ENCODE measurements at regions not wholly inside any gene's neighbourhood (a gene's known extent, or its start where the extent isn't known, plus 50 kb on each side); places are given as distances from the start of the nearest gene placed in this dataset.
"Not testable (repeated sequence)": the region's sequence is repeated elsewhere in the genome, so short reads cannot be mapped to it uniquely, and the experiment has no call there.

- DNase-seq = not testable (repeated sequence)
Observed at GRCh38 chr1:185460723-185461122, 143.7 kb upstream of the IVNS1ABP start.

- no peak for DNase-seq
Observed at GRCh38 chr1:185459141-185459540, 142.1 kb upstream of the IVNS1ABP start.

- DNase-seq = no peak
Observed at GRCh38 chr1:185458670-185459069, 141.6 kb upstream of the IVNS1ABP start.

- no peak for DNase-seq
Observed at GRCh38 chr1:185453496-185454192, 136.6 kb upstream of the IVNS1ABP start.

- no peak for DNase-seq
Observed at GRCh38 chr1:185450917-185451316, 133.9 kb upstream of the IVNS1ABP start.

- DNase-seq = no peak
Observed at GRCh38 chr1:185450060-185450788, 133.2 kb upstream of the IVNS1ABP start.

- no peak for DNase-seq
Observed at GRCh38 chr1:185449378-185450059, 132.5 kb upstream of the IVNS1ABP start.

- DNase-seq = no peak
Observed at GRCh38 chr1:185448591-185449186, 131.6 kb upstream of the IVNS1ABP start.

- no peak for DNase-seq
Observed at GRCh38 chr1:185446131-185446530, 129.1 kb upstream of the IVNS1ABP start.

- DNase-seq = no peak
Observed at GRCh38 chr1:185445594-185445993, 128.6 kb upstream of the IVNS1ABP start.

GRCh38 chr1:185444676-185445075 is 127.6 kb upstream of the IVNS1ABP start:
- no peak for DNase-seq

GRCh38 chr1:185442050-185442449 is 125.0 kb upstream of the IVNS1ABP start:
- no peak for DNase-seq

GRCh38 chr1:185441605-185442004 is 124.6 kb upstream of the IVNS1ABP start:
- DNase-seq = no peak

- DNase-seq = no peak
Observed at GRCh38 chr1:185440877-185441276, 123.8 kb upstream of the IVNS1ABP start.

GRCh38 chr1:185439727-185440415 is 122.8 kb upstream of the IVNS1ABP start:
- peak; percentile 36 to 75 for DNase-seq

- no peak for DNase-seq
Observed at GRCh38 chr1:185438936-185439335, 121.9 kb upstream of the IVNS1ABP start.

GRCh38 chr1:185435696-185436379 is 118.8 kb upstream of the IVNS1ABP start:
- DNase-seq = no peak

- no peak for DNase-seq
Observed at GRCh38 chr1:185434721-185435120, 117.7 kb upstream of the IVNS1ABP start.

- no peak for DNase-seq
Observed at GRCh38 chr1:185433667-185434066, 116.6 kb upstream of the IVNS1ABP start.

- no peak for DNase-seq
Observed at GRCh38 chr1:185432948-185433347, 115.9 kb upstream of the IVNS1ABP start.

GRCh38 chr1:185431612-185432011 is 114.6 kb upstream of the IVNS1ABP start:
- no peak for DNase-seq

GRCh38 chr1:185429668-185430067 is 112.6 kb upstream of the IVNS1ABP start:
- not testable (repeated sequence) for DNase-seq
